Transverse colon (tissue), 4 donors: ENCODE measurements at regions not wholly inside any gene's neighbourhood (a gene's known extent, or its start where the extent isn't known, plus 50 kb on each side); places are given as distances from the start of the nearest gene placed in this dataset.

ENCODE experiments used
- POLR2AphosphoS5 ChIP-seq, 3 donors: sonication (generic); formaldehyde crosslinking; IDR thresholded peaks; one replicate each; pipeline ENCODE4 v1.6.1; 2016; ENCODE audit warnings: antibody characterized with exemption in 3 of 3
- TF ChIP-seq, protein P1 (sequence below), 5 experiments: fragments of 200-600 bp in 3 of 5; fragments of 450-650 bp in 2 of 5; sonication (generic) in 3 of 5; IDR thresholded peaks; 1 replicate in 2 of 5; 2 replicates in 3 of 5; pipeline ENCODE4 v1.5.1; 2016 to 2017; ENCODE audit warnings: antibody characterized with exemption in 5 of 5, inconsistent platforms in 3 of 5, mild to moderate bottlenecking in 2 of 5, moderate library complexity in 1 of 5

- TF ChIP-seq, protein P1, sequence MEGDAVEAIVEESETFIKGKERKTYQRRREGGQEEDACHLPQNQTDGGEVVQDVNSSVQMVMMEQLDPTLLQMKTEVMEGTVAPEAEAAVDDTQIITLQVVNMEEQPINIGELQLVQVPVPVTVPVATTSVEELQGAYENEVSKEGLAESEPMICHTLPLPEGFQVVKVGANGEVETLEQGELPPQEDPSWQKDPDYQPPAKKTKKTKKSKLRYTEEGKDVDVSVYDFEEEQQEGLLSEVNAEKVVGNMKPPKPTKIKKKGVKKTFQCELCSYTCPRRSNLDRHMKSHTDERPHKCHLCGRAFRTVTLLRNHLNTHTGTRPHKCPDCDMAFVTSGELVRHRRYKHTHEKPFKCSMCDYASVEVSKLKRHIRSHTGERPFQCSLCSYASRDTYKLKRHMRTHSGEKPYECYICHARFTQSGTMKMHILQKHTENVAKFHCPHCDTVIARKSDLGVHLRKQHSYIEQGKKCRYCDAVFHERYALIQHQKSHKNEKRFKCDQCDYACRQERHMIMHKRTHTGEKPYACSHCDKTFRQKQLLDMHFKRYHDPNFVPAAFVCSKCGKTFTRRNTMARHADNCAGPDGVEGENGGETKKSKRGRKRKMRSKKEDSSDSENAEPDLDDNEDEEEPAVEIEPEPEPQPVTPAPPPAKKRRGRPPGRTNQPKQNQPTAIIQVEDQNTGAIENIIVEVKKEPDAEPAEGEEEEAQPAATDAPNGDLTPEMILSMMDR (IDR thresholded peaks at IDR 0.05): no peak
- TF ChIP-seq POLR2AphosphoS5 (IDR thresholded peaks at IDR 0.05): no peak
Measured at GRCh38 chr1:60280256-60280655, 206.7 kb upstream of the C1orf87 start.
